ENCODE measurements at regions not wholly inside any gene's neighbourhood (a gene's known extent, or its start where the extent isn't known, plus 50 kb on each side); places are given as distances from the start of the nearest gene placed in this dataset.

- no peak for DNase-seq (ENCODE audit: low spot score)
Observed at GRCh38 chr16:76612497-76612896, 335.3 kb downstream of the CNTNAP4 start.

DNA sequence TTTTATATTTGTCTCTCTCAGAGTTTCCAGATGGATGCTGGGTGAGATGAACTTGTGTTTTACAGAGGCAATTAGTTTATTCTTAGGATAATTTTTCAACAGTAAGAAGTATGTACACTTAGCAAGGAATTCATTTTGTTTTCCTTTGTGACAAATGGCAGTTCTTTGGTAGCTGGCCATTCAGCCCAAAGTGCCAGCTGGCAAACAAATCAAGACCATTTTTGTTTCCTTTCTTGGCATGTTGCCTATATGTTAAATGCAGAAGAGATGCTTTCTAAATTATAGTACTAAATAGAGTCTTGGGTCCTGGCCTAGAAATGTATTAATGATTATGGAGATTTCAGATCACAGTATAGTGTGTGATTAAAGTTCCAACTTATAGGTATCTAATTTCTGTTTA is 337.1 kb downstream of the CNTNAP4 start:
- no peak for DNase-seq (ENCODE audit: low spot score)

GRCh38 chr16:76622876-76623275 is 345.7 kb downstream of the CNTNAP4 start:
- DNase-seq (ENCODE audit: low spot score): no peak

GRCh38 chr16:76634847-76635697 is 357.9 kb downstream of the CNTNAP4 start:
- DNase-seq (ENCODE audit: low spot score): no peak

- DNase-seq (ENCODE audit: low spot score): no peak
Observed at GRCh38 chr16:76639685-76640289, 362.6 kb downstream of the CNTNAP4 start.

GRCh38 chr16:76650582-76650981 is 373.4 kb downstream of the CNTNAP4 start:
- no peak for DNase-seq (ENCODE audit: low spot score)

- no peak for DNase-seq (ENCODE audit: low spot score)
Observed at GRCh38 chr16:76653390-76654026, 376.3 kb downstream of the CNTNAP4 start.

GRCh38 chr16:76654088-76654820 is 377.1 kb downstream of the CNTNAP4 start:
- DNase-seq (ENCODE audit: low spot score): no peak

DNA sequence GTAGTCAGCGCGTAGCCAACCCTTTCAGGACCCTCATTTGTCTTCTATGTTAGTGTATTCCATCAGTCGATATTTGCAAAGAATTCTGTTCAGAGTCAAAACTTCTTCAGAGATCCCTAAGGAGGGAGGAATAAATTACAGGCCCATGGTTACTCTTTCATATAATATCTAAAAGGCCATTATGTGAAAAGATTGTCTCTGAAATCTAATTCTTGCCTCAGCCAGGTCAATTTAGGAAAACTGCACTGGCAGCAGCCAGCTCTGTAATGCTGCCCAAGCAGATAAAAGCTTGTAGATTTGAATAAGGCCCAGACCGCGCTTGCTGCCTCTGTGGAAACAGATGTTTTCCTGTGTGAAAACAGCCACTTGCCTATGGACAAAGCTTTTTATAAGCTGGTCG is 379.8 kb downstream of the CNTNAP4 start:
- DNase-seq (ENCODE audit: low spot score): no peak

GRCh38 chr16:76661691-76662235 is 384.6 kb downstream of the CNTNAP4 start:
- no peak for DNase-seq (ENCODE audit: low spot score)

- DNase-seq (ENCODE audit: low spot score): no peak
Observed at GRCh38 chr16:76665571-76666275, 388.5 kb downstream of the CNTNAP4 start.

DNA sequence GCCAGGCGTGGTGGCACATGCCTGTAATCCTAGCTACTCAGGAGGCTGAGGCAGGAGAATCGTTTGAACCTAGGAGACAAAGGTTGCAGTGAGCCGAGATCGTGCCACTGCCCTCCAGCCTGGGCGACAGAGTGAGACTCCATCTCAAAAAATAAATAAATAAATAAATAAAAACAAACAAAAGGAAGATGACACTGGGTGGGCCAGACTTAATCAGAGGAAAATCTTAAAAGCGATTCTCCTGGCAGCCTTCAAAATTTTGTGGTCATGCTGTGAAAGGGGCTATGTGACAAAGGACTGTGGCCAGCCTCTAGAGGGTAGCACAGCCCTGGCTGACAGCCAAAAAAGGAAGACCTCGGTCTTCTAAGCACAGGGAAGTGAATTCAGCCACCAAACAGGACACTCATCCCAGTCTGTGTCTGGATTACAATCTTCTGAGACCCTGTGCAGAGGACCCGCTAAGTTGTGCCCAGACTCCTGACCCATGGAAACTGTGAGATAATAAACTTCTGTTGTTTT is 391.1 kb downstream of the CNTNAP4 start:
- DNase-seq (ENCODE audit: low spot score): no peak

GRCh38 chr16:76669288-76669687 is 392.1 kb downstream of the CNTNAP4 start:
- no peak for DNase-seq (ENCODE audit: low spot score)

DNA sequence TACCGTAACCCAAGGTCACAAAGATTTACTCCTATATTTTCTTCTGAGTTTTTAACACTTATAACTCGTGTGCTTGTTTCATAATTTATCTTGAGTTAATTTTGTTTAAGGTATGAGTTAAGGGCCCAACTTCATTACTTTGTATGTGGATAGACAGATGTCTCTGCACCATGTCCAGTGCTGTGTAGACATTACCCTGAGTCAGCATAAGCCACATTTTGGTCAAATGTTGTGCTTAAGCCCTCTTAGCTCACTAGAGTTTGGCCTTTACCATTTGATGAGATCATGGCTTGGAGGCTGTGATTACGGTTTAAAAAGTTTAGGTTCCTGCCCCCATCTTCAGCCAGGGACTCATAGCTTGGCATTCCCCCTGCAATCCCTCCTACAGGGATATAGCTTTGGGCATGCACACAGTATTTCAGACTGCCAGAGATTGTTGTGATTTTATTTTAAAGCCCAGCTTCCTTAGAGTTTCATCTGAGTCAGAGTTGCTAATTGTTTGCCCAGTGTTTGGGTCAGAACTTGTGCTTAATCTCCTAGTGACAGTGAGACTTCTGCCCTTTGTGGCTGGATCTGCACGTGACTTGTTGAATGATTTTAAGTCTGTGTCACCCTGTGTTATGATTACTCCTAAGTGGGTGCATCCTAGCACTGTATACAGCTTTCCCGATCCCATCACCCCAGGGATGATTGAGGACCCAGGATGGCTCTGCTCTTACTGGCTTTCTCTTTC is 393.1 kb downstream of the CNTNAP4 start:
- DNase-seq (ENCODE audit: low spot score): no peak

DNA sequence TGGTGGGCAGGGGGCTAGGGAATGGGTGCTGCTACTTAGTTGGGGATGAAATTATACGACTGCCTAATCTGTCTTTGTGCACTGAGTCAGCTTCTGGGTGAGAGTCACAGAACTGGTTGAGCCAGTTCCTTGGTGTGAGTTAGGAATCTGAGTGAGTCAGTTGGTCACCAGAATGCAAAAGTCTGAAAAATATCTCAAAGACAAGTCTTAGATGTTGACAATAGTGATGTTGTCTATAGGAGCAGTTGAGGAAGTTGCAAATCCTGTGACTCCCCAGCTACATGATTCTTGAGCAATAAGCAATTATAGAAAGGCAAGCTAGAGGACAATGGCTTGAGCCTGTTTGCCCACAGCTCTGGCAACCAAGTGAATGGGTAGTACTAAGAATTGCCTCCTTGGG is 399.2 kb downstream of the CNTNAP4 start:
- peak; percentile 62 for DNase-seq (ENCODE audit: low spot score)

GRCh38 chr16:76681296-76681695 is 404.1 kb downstream of the CNTNAP4 start:
- no peak for DNase-seq (ENCODE audit: low spot score)

- DNase-seq (ENCODE audit: low spot score): no peak
Observed at GRCh38 chr16:76683051-76683450, 405.9 kb downstream of the CNTNAP4 start.

DNA sequence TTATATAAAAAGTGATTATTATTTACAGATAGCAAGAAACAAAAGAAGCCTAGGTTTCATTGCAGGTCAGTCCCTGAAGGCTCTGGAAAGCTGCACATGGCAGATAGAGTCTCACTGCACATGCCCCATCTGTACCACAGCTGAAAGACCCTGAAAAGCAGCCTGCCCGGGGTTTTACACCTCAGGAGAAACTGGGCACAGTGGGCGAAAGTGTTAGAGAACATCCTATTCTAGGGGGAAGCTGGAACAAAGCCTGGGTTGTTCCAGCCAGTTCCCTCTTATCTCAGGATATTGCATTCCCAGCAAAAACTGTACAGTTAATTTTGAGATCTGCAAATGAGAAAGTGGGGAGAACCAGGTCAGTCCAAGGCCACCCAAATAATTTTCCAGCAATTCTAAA is 419.7 kb downstream of the CNTNAP4 start:
- no peak for DNase-seq (ENCODE audit: low spot score)

GRCh38 chr16:76705892-76706291 is 428.7 kb downstream of the CNTNAP4 start:
- DNase-seq (ENCODE audit: low spot score): no peak

DNA sequence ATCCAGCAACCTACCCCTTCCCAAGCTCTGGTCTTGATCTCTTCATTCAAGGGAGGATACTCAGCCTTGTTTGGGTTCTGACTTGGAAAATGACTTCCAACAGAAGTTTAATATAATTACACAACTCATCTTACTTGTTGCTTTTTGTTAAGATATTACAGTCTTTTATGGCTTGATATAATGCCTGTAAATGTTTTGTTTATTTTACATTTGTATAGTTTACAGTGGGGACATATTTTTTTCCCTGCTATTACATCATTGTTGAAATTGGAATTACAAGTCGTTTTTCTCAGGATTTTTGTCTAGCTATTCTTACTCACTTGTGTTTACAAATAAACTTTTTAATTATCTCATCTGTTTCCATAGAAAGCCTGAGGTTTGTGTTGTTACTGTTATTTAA is 436.0 kb downstream of the CNTNAP4 start:
- no peak for DNase-seq (ENCODE audit: low spot score)
